ENCODE measurements at regions not wholly inside any gene's neighbourhood (a gene's known extent, or its start where the extent isn't known, plus 50 kb on each side); places are given as distances from the start of the nearest gene placed in this dataset.

GRCh38 chr4:131367441-131367840, 1781.7 kb upstream of the PCDH10 start:
- no peak overlapping the region for H3K27ac ChIP-seq (ENCODE audit: low read length)
- TF ChIP-seq EZH2phosphoT487 (IDR thresholded peaks at IDR 0.05; ENCODE audit: low read depth) (no peak), CTCF (IDR thresholded peaks at IDR 0.05; ENCODE audit: low read depth, low read length) (no peak)

GRCh38 chr4:131370846-131371245, 1778.2 kb upstream of the PCDH10 start:
- no peaks in the 10 kb centered on the region for H3K9me3 ChIP-seq (ENCODE audit: insufficient read depth, low read length)
- no peak overlapping the region for H3K27ac ChIP-seq (ENCODE audit: low read length)
- no peak overlapping the region for H3K4me3 ChIP-seq (ENCODE audit: low read length)

More at GRCh38 chr4:131367441-131367840, 1781.7 kb upstream of the PCDH10 start:
- no peaks in the 10 kb centered on the region for H3K27me3 ChIP-seq (ENCODE audit: low read depth, low read length)
- H3K4me3 ChIP-seq (ENCODE audit: low read length), result no peak overlapping the region
- H3K4me1 ChIP-seq (ENCODE audit: low read length), result peaks cover 3% of the 10 kb centered on the region; the same call in 1 of the 2 replicates
- no peaks in the 10 kb centered on the region for H3K79me2 ChIP-seq (ENCODE audit: low read length)
- H3K4me2 ChIP-seq (ENCODE audit: low read length), result no peak overlapping the region
- no peak overlapping the region for H3K9ac ChIP-seq (ENCODE audit: low read length)
- no peaks in the 10 kb centered on the region for H4K20me1 ChIP-seq (ENCODE audit: insufficient read depth, low read length)
- H3K9me3 ChIP-seq (ENCODE audit: insufficient read depth, low read length), result no peaks in the 10 kb centered on the region
- 0 out of 2 replicates have a peak overlapping the region, but pooled peaks have one; percentile 7 for H2AFZ ChIP-seq (ENCODE audit: low read depth, low read length)
- no peaks in the 10 kb centered on the region for H3K36me3 ChIP-seq (replicated peaks; ENCODE audit: low read depth, low read length)

GRCh38 chr4:131381055-131381454, 1768.0 kb upstream of the PCDH10 start:
- Histone ChIP-seq H3K27ac (ENCODE audit: low read length) (no peak overlapping the region), H3K4me1 (ENCODE audit: low read length) (no peaks in the 10 kb centered on the region), H3K79me2 (ENCODE audit: low read length) (no peaks in the 10 kb centered on the region)

More at GRCh38 chr4:131370846-131371245, 1778.2 kb upstream of the PCDH10 start:
- Histone ChIP-seq H4K20me1 (ENCODE audit: insufficient read depth, low read length) (no peaks in the 10 kb centered on the region), H3K36me3 (replicated peaks; ENCODE audit: low read depth, low read length) (no peaks in the 10 kb centered on the region), H3K27me3 (ENCODE audit: low read depth, low read length) (no peaks in the 10 kb centered on the region), H2AFZ (ENCODE audit: low read depth, low read length) (no peak overlapping the region), H3K4me2 (ENCODE audit: low read length) (no peak overlapping the region), H3K9ac (ENCODE audit: low read length) (no peak overlapping the region), H3K4me1 (ENCODE audit: low read length) (peaks cover 3% of the 10 kb centered on the region; the same call in 1 of the 2 replicates), H3K79me2 (ENCODE audit: low read length) (no peaks in the 10 kb centered on the region)
- no peak for TF ChIP-seq CTCF (IDR thresholded peaks at IDR 0.05; ENCODE audit: low read depth, low read length)
- no peak for TF ChIP-seq EZH2phosphoT487 (IDR thresholded peaks at IDR 0.05; ENCODE audit: low read depth)

GRCh38 chr4:131382839-131383238, 1766.3 kb upstream of the PCDH10 start:
- Histone ChIP-seq H2AFZ (ENCODE audit: low read depth, low read length) (no peak overlapping the region), H3K9me3 (ENCODE audit: insufficient read depth, low read length) (no peaks in the 10 kb centered on the region), H3K27ac (ENCODE audit: low read length) (no peak overlapping the region), H3K9ac (ENCODE audit: low read length) (no peak overlapping the region), H3K79me2 (ENCODE audit: low read length) (no peaks in the 10 kb centered on the region), H3K36me3 (replicated peaks; ENCODE audit: low read depth, low read length) (no peaks in the 10 kb centered on the region), H3K4me1 (ENCODE audit: low read length) (no peaks in the 10 kb centered on the region), H3K4me2 (ENCODE audit: low read length) (no peak overlapping the region), H3K27me3 (ENCODE audit: low read depth, low read length) (no peaks in the 10 kb centered on the region), H4K20me1 (ENCODE audit: insufficient read depth, low read length) (no peaks in the 10 kb centered on the region), H3K4me3 (ENCODE audit: low read length) (no peak overlapping the region)
- TF ChIP-seq EZH2phosphoT487 (IDR thresholded peaks at IDR 0.05; ENCODE audit: low read depth) (no peak), CTCF (IDR thresholded peaks at IDR 0.05; ENCODE audit: low read depth, low read length) (no peak)

More at GRCh38 chr4:131381055-131381454, 1768.0 kb upstream of the PCDH10 start:
- H3K4me3 ChIP-seq (ENCODE audit: low read length), result no peak overlapping the region
- no peak overlapping the region for H2AFZ ChIP-seq (ENCODE audit: low read depth, low read length)
- no peaks in the 10 kb centered on the region for H3K36me3 ChIP-seq (replicated peaks; ENCODE audit: low read depth, low read length)
- no peaks in the 10 kb centered on the region for H3K9me3 ChIP-seq (ENCODE audit: insufficient read depth, low read length)
- no peaks in the 10 kb centered on the region for H4K20me1 ChIP-seq (ENCODE audit: insufficient read depth, low read length)
- no peak for TF ChIP-seq CTCF (IDR thresholded peaks at IDR 0.05; ENCODE audit: low read depth, low read length)
- TF ChIP-seq EZH2phosphoT487 (IDR thresholded peaks at IDR 0.05; ENCODE audit: low read depth), result no peak
- H3K27me3 ChIP-seq (ENCODE audit: low read depth, low read length), result no peaks in the 10 kb centered on the region
- no peak overlapping the region for H3K4me2 ChIP-seq (ENCODE audit: low read length)
- no peak overlapping the region for H3K9ac ChIP-seq (ENCODE audit: low read length)

Data from OCI-LY3 (cell line).